ENCODE measurements at regions not wholly inside any gene's neighbourhood (a gene's known extent, or its start where the extent isn't known, plus 50 kb on each side); places are given as distances from the start of the nearest gene placed in this dataset.

GRCh38 chr14:105838591-105839424 lies 312.4 kb downstream of the TMEM121 start:
- no peaks in the 10 kb centered on the region for H3K36me3 ChIP-seq
- no peaks in the 10 kb centered on the region for H3K27me3 ChIP-seq (ENCODE audit: low read depth)
- H3K4me1 ChIP-seq = no peaks in the 10 kb centered on the region
- ATAC-seq (no peak), DNase-seq (no peak)
- H3K9me3 ChIP-seq = no peaks in the 10 kb centered on the region
- TF ChIP-seq CTCF (IDR thresholded peaks at IDR 0.05) = no peak
- intact Hi-C loops (cut with DNase I) = no loop called here
- no peak overlapping the region for H3K4me3 ChIP-seq
- no peak overlapping the region for H3K27ac ChIP-seq

- Histone ChIP-seq H3K9me3 (no peaks in the 10 kb centered on the region), H3K36me3 (no peaks in the 10 kb centered on the region), H3K4me3 (no peak overlapping the region), H3K27ac (no peak overlapping the region), H3K27me3 (ENCODE audit: low read depth) (no peaks in the 10 kb centered on the region), H3K4me1 (no peaks in the 10 kb centered on the region)
- no peak for TF ChIP-seq CTCF (IDR thresholded peaks at IDR 0.05)
- intact Hi-C loops (cut with DNase I) = no loop called here
- ATAC-seq (no peak), DNase-seq (no peak)
Measured at GRCh38 chr14:105839425-105840265, 313.3 kb downstream of the TMEM121 start.

GRCh38 chr14:105840266-105841021 lies 314.1 kb downstream of the TMEM121 start:
- no peaks in the 10 kb centered on the region for H3K36me3 ChIP-seq
- ATAC-seq = no peak
- intact Hi-C loops (cut with DNase I) = no loop called here
- TF ChIP-seq CTCF (IDR thresholded peaks at IDR 0.05) = no peak
- H3K4me3 ChIP-seq = no peak overlapping the region
- no peaks in the 10 kb centered on the region for H3K4me1 ChIP-seq
- H3K27ac ChIP-seq = no peak overlapping the region
- H3K27me3 ChIP-seq (ENCODE audit: low read depth) = no peaks in the 10 kb centered on the region
- no peaks in the 10 kb centered on the region for H3K9me3 ChIP-seq
- DNase-seq = no peak

- Histone ChIP-seq H3K27ac (no peak overlapping the region), H3K27me3 (ENCODE audit: low read depth) (no peaks in the 10 kb centered on the region), H3K4me1 (no peaks in the 10 kb centered on the region), H3K36me3 (no peaks in the 10 kb centered on the region), H3K9me3 (no peaks in the 10 kb centered on the region), H3K4me3 (no peak overlapping the region)
- no peak for DNase-seq
- no peak for ATAC-seq
- intact Hi-C loops (cut with DNase I) = no loop called here
- TF ChIP-seq CTCF (IDR thresholded peaks at IDR 0.05) = no peak
Measured at GRCh38 chr14:105841022-105842009, 314.9 kb downstream of the TMEM121 start.

All from lower lobe of right lung (tissue), 2 donors.